ENCODE measurements at regions not wholly inside any gene's neighbourhood (a gene's known extent, or its start where the extent isn't known, plus 50 kb on each side); places are given as distances from the start of the nearest gene placed in this dataset.

DNA sequence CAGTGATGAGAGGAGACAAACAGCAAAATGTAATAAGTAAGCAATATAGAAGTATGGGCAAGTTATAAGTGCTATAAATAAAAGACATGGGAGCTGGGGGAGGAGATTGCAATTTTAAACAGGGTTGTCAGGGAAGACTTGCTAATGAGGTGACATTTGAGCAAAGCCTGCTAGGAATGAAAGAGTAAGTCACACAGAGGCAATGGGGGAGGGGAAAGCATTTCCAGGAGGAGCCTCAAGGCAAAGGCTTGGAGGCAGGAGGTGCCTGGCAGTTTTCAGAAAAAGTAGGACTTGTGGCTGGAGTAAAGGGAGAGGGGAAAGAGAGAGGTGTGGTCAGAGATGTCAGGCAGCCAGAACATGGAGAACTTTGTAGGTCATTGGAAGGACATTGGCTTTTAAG is 124.4 kb upstream of the NMUR2 start:
- DNase-seq (ENCODE audit: low spot score) = no peak

DNA sequence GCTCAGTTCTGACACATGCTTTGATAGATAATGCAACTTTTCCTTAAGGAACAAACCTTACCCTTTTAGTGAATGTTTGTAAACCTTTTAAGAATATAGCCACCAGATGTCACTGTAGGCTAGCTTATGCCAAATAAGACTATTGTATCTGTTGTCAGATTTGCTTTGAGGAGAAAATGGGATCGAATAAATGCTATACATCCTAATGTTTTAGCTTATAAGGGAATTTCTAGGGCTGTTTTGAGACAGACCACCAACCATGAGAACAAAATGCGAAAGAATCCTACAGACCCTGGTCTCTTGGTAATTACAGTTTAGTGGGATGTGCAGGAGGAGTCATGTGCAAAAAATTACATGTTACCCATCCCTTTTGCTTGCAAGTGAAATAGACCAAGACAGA is 127.6 kb upstream of the NMUR2 start:
- TF ChIP-seq, protein P1, sequence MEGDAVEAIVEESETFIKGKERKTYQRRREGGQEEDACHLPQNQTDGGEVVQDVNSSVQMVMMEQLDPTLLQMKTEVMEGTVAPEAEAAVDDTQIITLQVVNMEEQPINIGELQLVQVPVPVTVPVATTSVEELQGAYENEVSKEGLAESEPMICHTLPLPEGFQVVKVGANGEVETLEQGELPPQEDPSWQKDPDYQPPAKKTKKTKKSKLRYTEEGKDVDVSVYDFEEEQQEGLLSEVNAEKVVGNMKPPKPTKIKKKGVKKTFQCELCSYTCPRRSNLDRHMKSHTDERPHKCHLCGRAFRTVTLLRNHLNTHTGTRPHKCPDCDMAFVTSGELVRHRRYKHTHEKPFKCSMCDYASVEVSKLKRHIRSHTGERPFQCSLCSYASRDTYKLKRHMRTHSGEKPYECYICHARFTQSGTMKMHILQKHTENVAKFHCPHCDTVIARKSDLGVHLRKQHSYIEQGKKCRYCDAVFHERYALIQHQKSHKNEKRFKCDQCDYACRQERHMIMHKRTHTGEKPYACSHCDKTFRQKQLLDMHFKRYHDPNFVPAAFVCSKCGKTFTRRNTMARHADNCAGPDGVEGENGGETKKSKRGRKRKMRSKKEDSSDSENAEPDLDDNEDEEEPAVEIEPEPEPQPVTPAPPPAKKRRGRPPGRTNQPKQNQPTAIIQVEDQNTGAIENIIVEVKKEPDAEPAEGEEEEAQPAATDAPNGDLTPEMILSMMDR (IDR thresholded peaks at IDR 0.05; ENCODE audit: extremely low read depth, missing control alignments) = no peak
- DNase-seq (ENCODE audit: low spot score) = peak; percentile 27

More for the DNA sequence above, 124.4 kb upstream of the NMUR2 start:
- TF ChIP-seq, protein P1 (IDR thresholded peaks at IDR 0.05; ENCODE audit: extremely low read depth, missing control alignments) = no peak

DNA sequence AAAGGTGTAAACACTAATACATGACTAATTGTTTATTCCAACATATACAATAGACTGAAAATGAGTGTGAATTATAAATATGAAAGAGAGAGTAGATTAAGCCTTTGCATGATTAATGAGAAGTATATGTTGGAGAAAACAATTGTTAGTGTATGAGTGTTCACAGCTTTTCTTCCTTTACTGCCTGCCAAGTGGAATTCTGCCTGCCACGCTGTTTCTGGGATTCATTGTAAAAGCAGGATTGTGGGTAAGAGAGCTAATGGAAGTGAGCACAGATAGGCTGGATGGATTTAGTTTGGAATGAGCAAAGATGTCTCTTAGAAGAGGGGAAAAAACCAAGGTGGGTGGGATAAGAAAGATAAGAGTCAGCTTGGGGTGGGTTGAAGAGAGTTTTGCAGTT is 129.6 kb upstream of the NMUR2 start:
- TF ChIP-seq, protein P1 (IDR thresholded peaks at IDR 0.05; ENCODE audit: extremely low read depth, missing control alignments) = no peak
- DNase-seq (ENCODE audit: low spot score) = no peak

DNA sequence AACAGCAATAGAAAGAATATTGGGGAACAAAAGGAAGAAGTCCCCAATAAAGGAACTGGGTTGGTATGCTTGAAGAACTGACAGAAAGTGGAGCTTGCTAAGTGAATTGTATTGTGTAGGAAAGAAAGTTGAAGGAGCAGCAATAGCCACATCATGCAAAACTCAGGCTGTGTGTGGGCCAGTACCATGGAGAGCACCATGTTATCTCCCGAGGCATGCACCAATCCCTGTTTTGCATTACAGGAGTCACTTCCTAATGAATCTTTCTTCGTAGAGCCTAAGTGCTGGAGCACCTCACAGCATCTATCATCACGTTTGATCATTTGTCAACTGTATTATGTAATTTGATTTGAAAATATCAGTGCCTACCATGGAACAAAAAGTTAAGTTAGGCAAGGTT is 137.7 kb upstream of the NMUR2 start:
- TF ChIP-seq, protein P1 (IDR thresholded peaks at IDR 0.05; ENCODE audit: extremely low read depth, missing control alignments) = no peak
- no peak for DNase-seq (ENCODE audit: low spot score)

DNA sequence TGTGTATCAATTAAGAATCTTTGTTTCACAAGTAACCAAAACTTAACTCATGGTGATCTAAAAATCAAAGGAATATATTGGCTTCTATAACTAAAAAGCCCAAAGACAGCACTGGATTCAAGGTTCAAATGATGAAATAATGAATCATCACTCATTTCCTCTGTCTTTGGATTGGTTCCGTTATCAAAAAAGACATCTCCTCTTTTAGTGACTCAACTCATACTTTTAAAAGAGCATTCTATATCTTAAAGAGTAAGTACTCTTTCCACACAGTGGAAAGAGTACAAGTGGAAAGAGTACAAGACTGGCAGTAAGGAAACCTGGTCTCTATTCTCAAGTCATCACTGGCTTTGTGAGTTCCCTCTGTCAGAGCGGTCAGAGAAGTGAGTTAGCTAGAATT is 141.4 kb upstream of the NMUR2 start:
- no peak for DNase-seq (ENCODE audit: low spot score)
- TF ChIP-seq, protein P1 (IDR thresholded peaks at IDR 0.05; ENCODE audit: extremely low read depth, missing control alignments) = no peak

DNA sequence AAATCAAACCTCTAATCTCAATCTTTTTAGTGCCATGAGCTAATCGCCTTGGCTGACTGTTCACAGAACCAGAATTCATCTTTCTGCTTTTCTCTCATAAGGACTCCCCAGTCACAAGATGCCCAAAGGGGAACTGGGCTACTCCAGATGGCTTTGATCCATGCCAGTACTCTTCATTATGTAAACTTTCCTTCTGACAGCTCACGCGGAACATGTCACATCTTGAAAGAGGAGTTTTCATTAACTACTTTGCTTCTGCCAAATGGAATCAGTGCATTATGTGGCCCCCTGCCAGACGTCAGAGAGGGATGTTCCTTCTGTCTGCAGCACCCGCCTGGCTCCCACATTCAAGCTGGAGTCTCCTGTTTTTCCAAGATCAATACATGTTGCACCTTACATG is 142.1 kb upstream of the NMUR2 start:
- TF ChIP-seq, protein P1 (IDR thresholded peaks at IDR 0.05; ENCODE audit: extremely low read depth, missing control alignments) = no peak

DNA sequence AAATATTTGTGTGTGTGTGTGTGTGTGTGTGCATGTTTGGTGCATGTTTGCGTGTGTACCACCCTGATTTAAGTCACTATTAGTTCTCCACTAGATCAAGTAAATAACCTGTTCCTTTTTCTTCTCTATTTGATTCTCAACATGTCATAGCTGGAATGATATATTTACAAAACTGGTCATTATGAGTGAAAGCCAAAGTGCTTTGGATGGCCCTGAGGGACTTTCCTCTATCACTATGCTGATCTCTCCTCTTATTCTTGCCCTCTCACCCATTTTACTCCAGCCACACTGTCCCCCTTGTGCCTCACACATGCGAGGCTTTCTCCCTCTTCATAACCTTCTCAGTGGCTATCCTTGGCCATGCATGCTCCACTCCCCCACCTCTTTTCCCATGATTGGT is 144.6 kb upstream of the NMUR2 start:
- DNase-seq (ENCODE audit: low spot score) = no peak
- TF ChIP-seq, protein P1 (IDR thresholded peaks at IDR 0.05; ENCODE audit: extremely low read depth, missing control alignments) = no peak

More for the DNA sequence above, 142.1 kb upstream of the NMUR2 start:
- DNase-seq (ENCODE audit: low spot score) = no peak

All from GM20000 (cell line).